ENCODE measurements at regions not wholly inside any gene's neighbourhood (a gene's known extent, or its start where the extent isn't known, plus 50 kb on each side); places are given as distances from the start of the nearest gene placed in this dataset.

GRCh38 chr13:37274569-37275497 lies 169.4 kb upstream of the CSNK1A1L start (continued):
- TF ChIP-seq, protein P1, sequence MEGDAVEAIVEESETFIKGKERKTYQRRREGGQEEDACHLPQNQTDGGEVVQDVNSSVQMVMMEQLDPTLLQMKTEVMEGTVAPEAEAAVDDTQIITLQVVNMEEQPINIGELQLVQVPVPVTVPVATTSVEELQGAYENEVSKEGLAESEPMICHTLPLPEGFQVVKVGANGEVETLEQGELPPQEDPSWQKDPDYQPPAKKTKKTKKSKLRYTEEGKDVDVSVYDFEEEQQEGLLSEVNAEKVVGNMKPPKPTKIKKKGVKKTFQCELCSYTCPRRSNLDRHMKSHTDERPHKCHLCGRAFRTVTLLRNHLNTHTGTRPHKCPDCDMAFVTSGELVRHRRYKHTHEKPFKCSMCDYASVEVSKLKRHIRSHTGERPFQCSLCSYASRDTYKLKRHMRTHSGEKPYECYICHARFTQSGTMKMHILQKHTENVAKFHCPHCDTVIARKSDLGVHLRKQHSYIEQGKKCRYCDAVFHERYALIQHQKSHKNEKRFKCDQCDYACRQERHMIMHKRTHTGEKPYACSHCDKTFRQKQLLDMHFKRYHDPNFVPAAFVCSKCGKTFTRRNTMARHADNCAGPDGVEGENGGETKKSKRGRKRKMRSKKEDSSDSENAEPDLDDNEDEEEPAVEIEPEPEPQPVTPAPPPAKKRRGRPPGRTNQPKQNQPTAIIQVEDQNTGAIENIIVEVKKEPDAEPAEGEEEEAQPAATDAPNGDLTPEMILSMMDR (conservative IDR thresholded peaks at IDR 0.05; ENCODE audit: low read depth in 2 of 2) = no peak

- H3K9me2 ChIP-seq (ENCODE audit: insufficient read depth) = peaks cover 16% of the 10 kb centered on the region; the same call in 1 of the 2 replicates
- no peaks in the 10 kb centered on the region for H3K36me3 ChIP-seq (ENCODE audit: insufficient read depth)
- ATAC-seq = no peak
- Mint-ChIP-seq H3K36me3 (ENCODE audit: low read depth) (peaks cover 3% of the 10 kb centered on the region), H3K4me1 (no peaks in the 10 kb centered on the region), H3K27me3 (ENCODE audit: insufficient read depth, low read depth, poor library complexity) (peaks cover under 1% of the 10 kb centered on the region), H3K4me3 (no peak overlapping the region), H3K9me3 (peaks cover 9% of the 10 kb centered on the region), H3K27ac (no peak overlapping the region)
- no peak overlapping the region for H3K4me3 ChIP-seq
- no peaks in the 10 kb centered on the region for H4K20me1 ChIP-seq (replicated peaks; ENCODE audit: insufficient read depth)
- DNase-seq (ENCODE audit: low spot score) = no peak
- no peaks in the 10 kb centered on the region for H3K4me1 ChIP-seq (ENCODE audit: insufficient read depth)
- H3F3A ChIP-seq (replicated peaks; ENCODE audit: low read depth) = no peaks in the 10 kb centered on the region
- H3K4me2 ChIP-seq = no peak overlapping the region
- no peak overlapping the region for H2AFZ ChIP-seq
- no peak overlapping the region for H3K27ac ChIP-seq (ENCODE audit: low read depth)
- no peaks in the 10 kb centered on the region for H3K79me2 ChIP-seq (replicated peaks; ENCODE audit: insufficient read depth)
- no peaks in the 10 kb centered on the region for H3K27me3 ChIP-seq (ENCODE audit: insufficient read depth)
- TF ChIP-seq EZH2phosphoT487 (IDR thresholded peaks at IDR 0.05; ENCODE audit: unreplicated experiment) (no peak), ZNF114 (CRISPR knock-in tag; IDR thresholded peaks at IDR 0.05) (no peak), CREB1 (CRISPR knock-in tag; IDR thresholded peaks at IDR 0.05; ENCODE audit: low read depth) (no peak), ZNF462 (CRISPR knock-in tag; IDR thresholded peaks at IDR 0.05) (no peak), EZH2 (IDR thresholded peaks at IDR 0.05; ENCODE audit: low read depth, unreplicated experiment) (no peak), ZNF331 (CRISPR knock-in tag; IDR thresholded peaks at IDR 0.05; ENCODE audit: low read depth) (no peak), JUNB (IDR thresholded peaks at IDR 0.05; ENCODE audit: unreplicated experiment) (no peak), REST (IDR thresholded peaks at IDR 0.05; ENCODE audit: unreplicated experiment) (no peak), POLR2AphosphoS5 (IDR thresholded peaks at IDR 0.05; ENCODE audit: low read depth) (no peak), STAT1 (IDR thresholded peaks at IDR 0.05; ENCODE audit: unreplicated experiment) (no peak)
- TF ChIP-seq, protein P2, sequence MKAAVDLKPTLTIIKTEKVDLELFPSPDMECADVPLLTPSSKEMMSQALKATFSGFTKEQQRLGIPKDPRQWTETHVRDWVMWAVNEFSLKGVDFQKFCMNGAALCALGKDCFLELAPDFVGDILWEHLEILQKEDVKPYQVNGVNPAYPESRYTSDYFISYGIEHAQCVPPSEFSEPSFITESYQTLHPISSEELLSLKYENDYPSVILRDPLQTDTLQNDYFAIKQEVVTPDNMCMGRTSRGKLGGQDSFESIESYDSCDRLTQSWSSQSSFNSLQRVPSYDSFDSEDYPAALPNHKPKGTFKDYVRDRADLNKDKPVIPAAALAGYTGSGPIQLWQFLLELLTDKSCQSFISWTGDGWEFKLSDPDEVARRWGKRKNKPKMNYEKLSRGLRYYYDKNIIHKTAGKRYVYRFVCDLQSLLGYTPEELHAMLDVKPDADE (IDR thresholded peaks at IDR 0.05) = no peak
These were observed 168.4 kb upstream of the CSNK1A1L start for GRCh38 chr13:37273836-37274235.

Measured in GM23338 (cell line).